ENCODE measurements at regions not wholly inside any gene's neighbourhood (a gene's known extent, or its start where the extent isn't known, plus 50 kb on each side); places are given as distances from the start of the nearest gene placed in this dataset.

DNA sequence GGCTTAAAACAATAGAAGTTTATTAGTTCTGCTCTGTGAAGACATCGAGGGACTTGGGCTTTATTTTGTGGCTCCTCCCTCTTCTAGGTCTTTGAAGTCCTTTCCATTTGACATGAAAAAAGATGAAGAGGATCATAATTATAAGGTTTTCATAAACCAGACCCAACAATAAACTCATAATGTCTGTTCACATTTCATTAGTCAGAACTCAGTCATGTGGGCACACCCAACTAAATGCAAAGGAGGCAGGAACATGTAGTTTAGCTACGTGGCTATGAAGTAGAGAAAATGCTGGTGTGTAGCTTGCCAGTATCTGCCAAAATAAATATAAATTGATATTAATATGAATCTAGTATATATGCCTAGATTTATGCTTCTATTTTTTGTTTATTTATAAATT lies 393.9 kb upstream of the C9orf72 start:
- TF ChIP-seq, protein P1, sequence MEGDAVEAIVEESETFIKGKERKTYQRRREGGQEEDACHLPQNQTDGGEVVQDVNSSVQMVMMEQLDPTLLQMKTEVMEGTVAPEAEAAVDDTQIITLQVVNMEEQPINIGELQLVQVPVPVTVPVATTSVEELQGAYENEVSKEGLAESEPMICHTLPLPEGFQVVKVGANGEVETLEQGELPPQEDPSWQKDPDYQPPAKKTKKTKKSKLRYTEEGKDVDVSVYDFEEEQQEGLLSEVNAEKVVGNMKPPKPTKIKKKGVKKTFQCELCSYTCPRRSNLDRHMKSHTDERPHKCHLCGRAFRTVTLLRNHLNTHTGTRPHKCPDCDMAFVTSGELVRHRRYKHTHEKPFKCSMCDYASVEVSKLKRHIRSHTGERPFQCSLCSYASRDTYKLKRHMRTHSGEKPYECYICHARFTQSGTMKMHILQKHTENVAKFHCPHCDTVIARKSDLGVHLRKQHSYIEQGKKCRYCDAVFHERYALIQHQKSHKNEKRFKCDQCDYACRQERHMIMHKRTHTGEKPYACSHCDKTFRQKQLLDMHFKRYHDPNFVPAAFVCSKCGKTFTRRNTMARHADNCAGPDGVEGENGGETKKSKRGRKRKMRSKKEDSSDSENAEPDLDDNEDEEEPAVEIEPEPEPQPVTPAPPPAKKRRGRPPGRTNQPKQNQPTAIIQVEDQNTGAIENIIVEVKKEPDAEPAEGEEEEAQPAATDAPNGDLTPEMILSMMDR (IDR thresholded peaks at IDR 0.05): no peak
- Mint-ChIP-seq H3K27ac (no peak overlapping the region), H3K9me3 (no peaks in the 10 kb centered on the region), H3K36me3 (ENCODE audit: low read depth) (no peaks in the 10 kb centered on the region), H3K4me1 (ENCODE audit: low read depth) (no peaks in the 10 kb centered on the region), H3K27me3 (no peaks in the 10 kb centered on the region), H3K4me3 (no peak overlapping the region)
- CTCF ChIA-PET: no interaction called here
- POLR2A ChIA-PET: no interaction called here
- DNase-seq (no peak), ATAC-seq (no peak)
- intact Hi-C loops (cut with micrococcal nuclease): no loop called here

DNA sequence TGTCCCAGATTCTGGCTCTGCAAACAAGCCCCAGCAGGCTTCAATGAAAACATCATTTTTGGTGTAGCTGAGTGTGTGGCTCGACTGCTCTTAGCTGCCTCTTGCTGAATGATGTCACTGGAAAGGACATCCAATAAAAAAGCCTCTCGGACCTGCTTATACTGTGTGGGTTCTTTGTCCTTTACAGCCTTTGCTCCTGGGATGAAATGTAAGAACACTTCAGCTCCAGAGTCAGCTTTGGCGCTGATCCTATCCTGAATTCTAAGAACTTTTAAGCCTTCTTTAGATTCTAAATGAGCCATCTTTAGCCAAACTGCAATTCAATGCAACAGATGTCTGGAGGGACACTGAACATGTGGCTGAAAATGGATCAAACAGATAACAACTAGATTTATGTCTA lies 404.6 kb upstream of the C9orf72 start:
- CTCF ChIA-PET: no interaction called here
- TF ChIP-seq, protein P1 (IDR thresholded peaks at IDR 0.05): no peak
- Mint-ChIP-seq H3K4me1 (ENCODE audit: low read depth) (no peaks in the 10 kb centered on the region), H3K27ac (no peak overlapping the region), H3K4me3 (no peak overlapping the region), H3K27me3 (no peaks in the 10 kb centered on the region), H3K36me3 (ENCODE audit: low read depth) (no peaks in the 10 kb centered on the region), H3K9me3 (no peaks in the 10 kb centered on the region)
- DNase-seq (no peak), ATAC-seq (no peak)
- intact Hi-C loops (cut with micrococcal nuclease): no loop called here
- POLR2A ChIA-PET: no interaction called here

DNA sequence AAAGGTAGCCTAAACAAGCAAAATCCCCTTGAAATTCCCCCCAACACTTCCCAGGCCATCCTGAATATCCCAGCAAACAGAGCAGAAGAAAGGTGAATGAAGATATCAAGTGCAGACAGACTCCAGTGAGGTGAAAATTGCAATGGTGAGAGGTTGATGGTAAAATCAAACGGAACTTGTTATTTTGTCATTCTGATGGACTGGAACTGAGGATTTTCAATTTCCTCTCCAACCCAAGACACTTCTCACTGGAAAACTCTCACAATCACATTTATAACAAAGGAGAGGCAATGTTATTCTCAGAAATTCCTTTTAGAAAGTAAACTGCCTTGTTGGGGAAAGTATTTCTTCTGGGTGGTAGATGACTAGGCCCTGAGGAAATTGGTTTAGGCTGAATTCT lies 412.4 kb upstream of the C9orf72 start:
- no peaks in the 10 kb centered on the region for H3K4me1 Mint-ChIP-seq (ENCODE audit: low read depth)
- intact Hi-C loops (cut with micrococcal nuclease): no loop called here
- H3K27me3 Mint-ChIP-seq: no peaks in the 10 kb centered on the region
- no peaks in the 10 kb centered on the region for H3K9me3 Mint-ChIP-seq
- H3K36me3 Mint-ChIP-seq (ENCODE audit: low read depth): no peaks in the 10 kb centered on the region
- TF ChIP-seq, protein P1 (IDR thresholded peaks at IDR 0.05): no peak
- no peak overlapping the region for H3K27ac Mint-ChIP-seq
- CTCF ChIA-PET: no interaction called here
- DNase-seq (no peak), ATAC-seq (no peak)
- POLR2A ChIA-PET: no interaction called here
- no peak overlapping the region for H3K4me3 Mint-ChIP-seq

DNA sequence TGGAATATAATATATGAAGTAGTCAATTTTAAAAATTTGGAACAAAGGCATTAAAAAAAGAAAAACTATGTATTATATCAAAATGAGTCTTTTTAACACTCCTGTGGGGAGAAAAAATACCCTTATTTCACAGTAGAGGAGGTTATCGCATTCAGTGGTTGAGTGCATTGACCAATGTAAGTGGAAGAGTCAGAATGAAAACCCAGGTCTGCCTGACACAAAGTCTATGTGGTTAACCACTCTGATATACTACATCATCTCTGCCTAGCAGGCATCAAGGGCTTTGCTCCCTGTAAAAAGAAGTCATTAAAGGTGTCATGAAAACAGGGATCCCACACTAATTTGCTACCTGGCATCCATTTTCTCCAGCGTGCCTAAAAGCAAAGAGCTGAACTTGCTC lies 417.2 kb upstream of the C9orf72 start:
- intact Hi-C loops (cut with micrococcal nuclease): no loop called here
- TF ChIP-seq, protein P1 (IDR thresholded peaks at IDR 0.05): no peak
- Mint-ChIP-seq H3K27me3 (peaks cover 3% of the 10 kb centered on the region), H3K27ac (no peak overlapping the region), H3K9me3 (no peaks in the 10 kb centered on the region), H3K36me3 (ENCODE audit: low read depth) (no peaks in the 10 kb centered on the region), H3K4me1 (ENCODE audit: low read depth) (no peaks in the 10 kb centered on the region), H3K4me3 (no peak overlapping the region)
- CTCF ChIA-PET: no interaction called here
- DNase-seq (no peak), ATAC-seq (no peak)
- POLR2A ChIA-PET: no interaction called here

DNA sequence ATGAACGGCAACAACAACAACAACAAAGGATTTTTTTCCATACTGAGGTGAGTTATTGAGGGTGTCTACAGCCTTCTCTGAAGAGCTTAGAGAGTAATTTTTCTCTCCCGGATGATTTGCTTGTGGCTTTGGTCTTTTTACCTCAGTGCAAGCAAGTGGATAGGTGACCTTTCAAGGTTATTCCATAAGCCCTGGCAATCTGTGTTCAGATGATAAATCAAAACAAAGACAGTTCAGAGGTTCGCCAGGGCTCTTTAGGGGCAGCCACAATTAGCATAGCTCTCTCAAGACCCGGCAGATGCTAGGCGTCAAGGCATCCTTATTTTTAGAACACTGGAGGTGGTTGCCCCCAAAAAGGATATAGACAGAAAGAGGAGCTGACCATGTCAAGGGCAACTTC lies 417.9 kb upstream of the C9orf72 start:
- ChIA-PET POLR2A (no interaction called here), CTCF (no interaction called here)
- intact Hi-C loops (cut with micrococcal nuclease): no loop called here
- Mint-ChIP-seq H3K36me3 (ENCODE audit: low read depth) (no peaks in the 10 kb centered on the region), H3K4me1 (ENCODE audit: low read depth) (no peaks in the 10 kb centered on the region), H3K9me3 (peaks cover 1% of the 10 kb centered on the region), H3K27me3 (peaks cover 3% of the 10 kb centered on the region), H3K4me3 (no peak overlapping the region), H3K27ac (no peak overlapping the region)
- DNase-seq: no peak
- TF ChIP-seq, protein P1 (IDR thresholded peaks at IDR 0.05): no peak
- no peak for ATAC-seq
